ENCODE measurements at regions not wholly inside any gene's neighbourhood (a gene's known extent, or its start where the extent isn't known, plus 50 kb on each side); places are given as distances from the start of the nearest gene placed in this dataset.

DNA sequence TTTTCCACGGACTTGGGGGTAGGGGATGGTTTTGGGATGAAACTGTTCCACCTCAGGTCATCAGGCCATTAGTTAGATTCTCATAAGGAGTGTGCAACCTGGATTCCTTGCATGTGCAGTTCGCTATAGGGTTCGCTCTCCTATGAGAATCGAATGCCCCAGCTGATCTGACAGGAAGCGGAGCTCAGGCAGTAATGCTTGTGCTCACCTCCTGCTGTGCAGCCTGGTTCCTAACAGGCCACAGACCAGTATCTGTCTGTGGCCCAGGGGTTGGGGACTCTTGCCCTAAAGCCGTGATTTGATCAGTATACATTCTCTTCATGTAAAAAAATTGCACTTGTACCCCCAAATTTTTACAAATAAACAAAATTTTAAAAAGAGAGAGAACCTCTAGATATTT, 219.4 kb upstream of the CPNE8 start:
- no peak for DNase-seq (ENCODE audit: low read depth)
- no peak for TF ChIP-seq MAX (IDR thresholded peaks at IDR 0.05; ENCODE audit: low read depth, low read length)
- no peak for TF ChIP-seq MYC (IDR thresholded peaks at IDR 0.05; ENCODE audit: low read depth, low read length)
- TF ChIP-seq POLR2A (IDR thresholded peaks at IDR 0.05; ENCODE audit: extremely low read depth, insufficient read length): no peak
- TF ChIP-seq, protein P1, sequence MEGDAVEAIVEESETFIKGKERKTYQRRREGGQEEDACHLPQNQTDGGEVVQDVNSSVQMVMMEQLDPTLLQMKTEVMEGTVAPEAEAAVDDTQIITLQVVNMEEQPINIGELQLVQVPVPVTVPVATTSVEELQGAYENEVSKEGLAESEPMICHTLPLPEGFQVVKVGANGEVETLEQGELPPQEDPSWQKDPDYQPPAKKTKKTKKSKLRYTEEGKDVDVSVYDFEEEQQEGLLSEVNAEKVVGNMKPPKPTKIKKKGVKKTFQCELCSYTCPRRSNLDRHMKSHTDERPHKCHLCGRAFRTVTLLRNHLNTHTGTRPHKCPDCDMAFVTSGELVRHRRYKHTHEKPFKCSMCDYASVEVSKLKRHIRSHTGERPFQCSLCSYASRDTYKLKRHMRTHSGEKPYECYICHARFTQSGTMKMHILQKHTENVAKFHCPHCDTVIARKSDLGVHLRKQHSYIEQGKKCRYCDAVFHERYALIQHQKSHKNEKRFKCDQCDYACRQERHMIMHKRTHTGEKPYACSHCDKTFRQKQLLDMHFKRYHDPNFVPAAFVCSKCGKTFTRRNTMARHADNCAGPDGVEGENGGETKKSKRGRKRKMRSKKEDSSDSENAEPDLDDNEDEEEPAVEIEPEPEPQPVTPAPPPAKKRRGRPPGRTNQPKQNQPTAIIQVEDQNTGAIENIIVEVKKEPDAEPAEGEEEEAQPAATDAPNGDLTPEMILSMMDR (IDR thresholded peaks at IDR 0.05; ENCODE audit: low read depth, low read length): no peak
- no peak overlapping the region for H3K4me3 ChIP-seq (ENCODE audit: low read depth, low read length)

DNA sequence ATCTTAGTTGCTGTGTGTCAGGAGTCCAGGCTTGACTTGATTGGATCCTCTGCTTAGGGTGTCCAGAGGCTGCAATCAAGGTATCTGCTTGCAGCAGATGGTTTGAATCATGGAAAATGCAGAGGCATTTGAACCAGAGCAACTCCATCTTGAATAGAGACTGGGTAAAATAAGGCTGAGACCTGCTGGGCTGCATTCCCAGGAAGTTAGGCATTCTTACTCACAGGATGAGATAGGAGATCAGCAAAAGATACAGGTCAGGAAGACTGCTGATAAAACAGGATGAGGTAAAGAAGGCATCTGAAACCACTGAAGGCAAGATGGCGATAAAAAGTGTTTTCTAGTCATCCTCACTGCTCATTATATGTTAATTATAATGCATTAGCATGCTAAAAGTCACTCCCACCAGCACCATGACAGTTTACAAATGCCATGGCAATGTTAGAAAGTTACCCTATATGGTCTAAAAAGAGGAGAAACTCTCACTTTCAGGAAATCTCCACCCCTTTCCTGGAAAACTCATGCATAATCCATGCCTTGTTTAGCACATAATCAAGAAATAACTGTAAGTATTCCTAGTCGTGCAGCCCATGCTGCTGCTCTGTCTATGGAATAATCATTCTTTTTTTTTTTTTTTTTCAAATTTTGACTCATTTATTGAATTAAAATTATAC, 218.3 kb upstream of the CPNE8 start:
- H3K4me3 ChIP-seq (ENCODE audit: low read depth, low read length): no peak overlapping the region
- TF ChIP-seq POLR2A (IDR thresholded peaks at IDR 0.05; ENCODE audit: extremely low read depth, insufficient read length): no peak
- TF ChIP-seq, protein P1 (IDR thresholded peaks at IDR 0.05; ENCODE audit: low read depth, low read length): no peak
- TF ChIP-seq MYC (IDR thresholded peaks at IDR 0.05; ENCODE audit: low read depth, low read length): no peak
- DNase-seq (ENCODE audit: low read depth): no peak

GRCh38 chr12:39122562-39123204, 217.3 kb upstream of the CPNE8 start:
- H3K4me3 ChIP-seq (ENCODE audit: low read depth, low read length): no peak overlapping the region
- DNase-seq (ENCODE audit: low read depth): no peak
- no peak for TF ChIP-seq POLR2A (IDR thresholded peaks at IDR 0.05; ENCODE audit: extremely low read depth, insufficient read length)
- TF ChIP-seq, protein P1 (IDR thresholded peaks at IDR 0.05; ENCODE audit: low read depth, low read length): no peak
- no peak for TF ChIP-seq MAX (IDR thresholded peaks at IDR 0.05; ENCODE audit: low read depth, low read length)
- no peak for TF ChIP-seq MYC (IDR thresholded peaks at IDR 0.05; ENCODE audit: low read depth, low read length)

DNA sequence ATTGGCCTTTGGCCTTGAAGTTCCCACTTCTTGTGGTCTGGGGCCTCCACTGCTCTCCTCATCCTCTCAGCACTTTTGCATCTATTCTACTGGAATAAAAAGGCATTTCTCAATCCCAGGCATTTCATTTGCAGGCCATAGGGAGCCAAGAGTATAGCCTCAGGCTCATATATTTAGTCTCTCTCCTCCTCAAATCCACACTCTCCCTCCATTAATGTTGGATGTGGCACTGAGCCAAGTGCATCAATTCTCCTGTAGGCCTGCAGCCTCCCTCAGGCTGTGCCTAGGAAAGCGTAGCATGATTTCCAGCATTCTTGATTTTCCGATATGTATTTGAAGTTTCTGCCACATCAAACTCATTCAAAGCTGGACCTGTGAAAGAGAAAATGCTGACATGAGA, 211.5 kb upstream of the CPNE8 start:
- no peak overlapping the region for H3K4me3 ChIP-seq (ENCODE audit: low read depth, low read length)
- TF ChIP-seq MAX (IDR thresholded peaks at IDR 0.05; ENCODE audit: low read depth, low read length) (no peak), POLR2A (IDR thresholded peaks at IDR 0.05; ENCODE audit: extremely low read depth, insufficient read length) (no peak), MYC (IDR thresholded peaks at IDR 0.05; ENCODE audit: low read depth, low read length) (no peak)
- TF ChIP-seq, protein P1 (IDR thresholded peaks at IDR 0.05; ENCODE audit: low read depth, low read length): no peak
- no peak for DNase-seq (ENCODE audit: low read depth)

- no peak for DNase-seq (ENCODE audit: low read depth)
- TF ChIP-seq MAX (IDR thresholded peaks at IDR 0.05; ENCODE audit: low read depth, low read length) (no peak), MYC (IDR thresholded peaks at IDR 0.05; ENCODE audit: low read depth, low read length) (no peak), POLR2A (IDR thresholded peaks at IDR 0.05; ENCODE audit: extremely low read depth, insufficient read length) (no peak)
- TF ChIP-seq, protein P1 (IDR thresholded peaks at IDR 0.05; ENCODE audit: low read depth, low read length): no peak
- H3K4me3 ChIP-seq (ENCODE audit: low read depth, low read length): no peak overlapping the region
Measured at GRCh38 chr12:39112064-39112463, 206.7 kb upstream of the CPNE8 start.

All from NB4 (cell line).